Epithelial cell of prostate (primary cell): ENCODE measurements at regions not wholly inside any gene's neighbourhood (a gene's known extent, or its start where the extent isn't known, plus 50 kb on each side); places are given as distances from the start of the nearest gene placed in this dataset.

Source experiments
- DNase-seq: peaks from one replicate; pipeline ENCODE4 v3.0.0-alpha.2; 2011; ENCODE audit warnings: low read depth, low spot score
- H3K27ac ChIP-seq: fragments of 450-650 bp; 2 replicates; pipeline ENCODE4 v1.5.1; 2017; ENCODE audit warnings: mild to moderate bottlenecking

DNA sequence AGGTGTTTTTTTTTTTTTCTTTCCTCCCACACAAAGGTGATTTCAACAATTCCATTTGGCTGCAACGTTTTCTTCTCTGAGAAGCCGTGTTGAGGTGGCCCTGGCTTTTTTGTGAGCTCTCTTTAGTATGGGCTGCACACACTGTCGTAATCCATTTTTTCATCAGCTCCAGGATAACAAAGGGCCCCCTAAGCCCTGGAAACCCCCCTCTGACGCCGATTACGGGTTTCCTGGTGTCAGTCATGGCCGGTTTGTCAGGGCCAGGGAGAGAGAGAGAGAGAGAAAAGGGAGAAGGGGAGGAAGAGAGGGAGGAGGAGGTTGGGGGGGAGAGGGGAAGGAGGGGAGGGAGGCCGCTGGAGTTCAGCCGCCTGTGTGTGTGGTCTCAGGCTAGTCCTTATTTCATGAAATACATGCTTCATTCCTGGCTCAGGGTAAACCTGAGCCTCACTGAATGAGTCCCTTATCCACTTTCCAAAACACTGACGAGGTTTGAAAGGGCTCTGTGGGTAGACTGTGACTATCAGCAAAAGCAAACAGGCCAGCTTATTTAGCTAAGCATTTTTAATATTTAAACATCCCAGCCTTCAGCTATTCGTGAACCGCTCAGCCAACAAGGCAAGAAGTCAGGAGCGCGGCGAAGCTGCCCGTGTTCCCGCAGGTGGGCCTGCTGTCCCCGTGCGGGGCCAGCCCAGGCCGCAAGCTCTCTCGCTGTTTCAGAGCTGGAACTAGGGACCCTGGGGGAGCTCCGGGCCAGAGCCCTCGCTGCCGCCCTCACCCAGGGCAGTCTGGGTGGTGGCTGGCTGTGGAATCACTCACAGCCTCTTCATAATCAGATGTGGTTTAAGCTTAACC, 172.8 kb downstream of the ERCC6L2 start:
- H3K27ac ChIP-seq: no peak overlapping the region
- no peak for DNase-seq

DNA sequence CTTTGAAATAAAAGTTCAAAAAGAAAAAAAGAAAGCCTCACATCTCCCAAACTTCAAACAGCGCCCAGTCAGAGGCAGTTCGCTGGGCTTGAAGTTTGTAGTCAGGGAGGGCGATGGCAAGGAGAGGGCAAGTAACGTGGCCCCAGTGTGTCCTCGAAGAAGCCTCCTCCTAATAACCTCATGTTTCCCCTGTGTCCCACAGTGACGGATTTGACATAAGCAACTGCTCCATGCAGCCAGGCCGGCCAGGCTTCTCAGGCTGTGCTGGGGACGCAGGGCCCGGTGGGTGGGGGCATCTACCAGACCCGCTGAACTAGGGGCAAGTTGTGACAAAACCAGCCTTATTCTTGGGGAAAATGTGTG, 172.2 kb downstream of the ERCC6L2 start:
- DNase-seq: no peak
- no peak overlapping the region for H3K27ac ChIP-seq

DNA sequence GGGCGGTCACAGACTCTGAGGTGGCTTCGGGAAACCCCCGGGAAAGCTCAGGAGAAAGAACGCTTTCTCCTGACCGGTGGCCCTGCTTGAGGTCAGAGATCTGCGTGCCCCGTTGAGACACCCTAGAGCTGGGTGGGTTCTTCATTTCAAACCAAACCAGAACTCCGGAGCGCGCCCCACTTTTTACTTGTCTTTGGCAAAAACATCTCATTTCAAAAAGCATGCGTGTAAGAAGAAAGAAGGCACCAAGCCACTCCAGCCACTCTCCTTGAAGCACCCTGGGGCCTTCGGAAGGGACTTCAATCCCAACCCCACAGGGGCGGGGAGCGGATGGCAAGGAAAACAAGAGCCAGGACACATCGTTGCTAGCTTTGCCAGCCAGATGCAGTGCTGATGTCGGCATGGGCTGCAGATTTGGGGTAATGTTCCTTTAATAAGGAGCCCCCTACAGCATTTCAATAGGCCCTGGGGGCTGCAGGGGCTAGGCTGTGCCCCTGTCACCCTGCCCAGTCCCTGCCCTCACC, 171.7 kb downstream of the ERCC6L2 start:
- no peak for DNase-seq
- H3K27ac ChIP-seq: no peak overlapping the region

DNA sequence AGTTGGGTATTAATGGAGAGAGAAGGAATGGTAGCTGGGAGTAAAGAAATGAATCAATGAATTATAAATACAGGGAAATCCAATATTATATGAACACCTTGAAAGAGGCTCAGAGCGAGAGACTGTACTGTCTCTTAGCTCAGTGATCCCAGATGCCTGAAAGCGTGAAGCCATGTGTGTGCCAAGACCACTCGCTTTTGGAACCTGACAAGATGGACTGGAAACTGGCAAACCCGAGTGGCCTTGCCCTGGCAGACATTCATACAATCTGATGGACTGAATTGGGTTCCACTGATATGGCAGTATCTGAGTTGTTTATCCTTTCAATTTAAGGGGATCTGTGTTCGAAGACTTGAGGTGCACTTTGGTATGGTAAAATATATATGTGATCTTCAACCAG, 170.3 kb downstream of the ERCC6L2 start:
- no peak overlapping the region for H3K27ac ChIP-seq
- no peak for DNase-seq

DNA sequence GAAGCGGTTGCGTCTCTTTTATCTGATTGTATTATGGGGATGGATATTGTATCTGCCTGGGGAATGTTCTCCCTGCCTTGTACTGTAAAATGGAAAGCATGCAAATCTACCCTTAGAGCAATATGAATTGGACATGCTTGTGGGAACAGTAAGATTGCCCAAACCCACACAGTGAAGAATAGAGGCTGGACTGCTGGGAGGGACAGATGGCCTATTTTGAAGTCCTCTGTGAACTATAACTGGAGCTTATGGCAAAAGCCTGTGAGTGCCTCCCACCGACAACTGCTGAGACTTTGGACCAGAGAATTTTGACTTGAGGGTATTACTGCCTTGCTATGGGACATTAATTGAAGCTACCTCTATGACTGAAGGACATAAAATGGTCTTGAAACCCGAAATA, 168.9 kb downstream of the ERCC6L2 start:
- H3K27ac ChIP-seq: no peak overlapping the region
- no peak for DNase-seq

DNA sequence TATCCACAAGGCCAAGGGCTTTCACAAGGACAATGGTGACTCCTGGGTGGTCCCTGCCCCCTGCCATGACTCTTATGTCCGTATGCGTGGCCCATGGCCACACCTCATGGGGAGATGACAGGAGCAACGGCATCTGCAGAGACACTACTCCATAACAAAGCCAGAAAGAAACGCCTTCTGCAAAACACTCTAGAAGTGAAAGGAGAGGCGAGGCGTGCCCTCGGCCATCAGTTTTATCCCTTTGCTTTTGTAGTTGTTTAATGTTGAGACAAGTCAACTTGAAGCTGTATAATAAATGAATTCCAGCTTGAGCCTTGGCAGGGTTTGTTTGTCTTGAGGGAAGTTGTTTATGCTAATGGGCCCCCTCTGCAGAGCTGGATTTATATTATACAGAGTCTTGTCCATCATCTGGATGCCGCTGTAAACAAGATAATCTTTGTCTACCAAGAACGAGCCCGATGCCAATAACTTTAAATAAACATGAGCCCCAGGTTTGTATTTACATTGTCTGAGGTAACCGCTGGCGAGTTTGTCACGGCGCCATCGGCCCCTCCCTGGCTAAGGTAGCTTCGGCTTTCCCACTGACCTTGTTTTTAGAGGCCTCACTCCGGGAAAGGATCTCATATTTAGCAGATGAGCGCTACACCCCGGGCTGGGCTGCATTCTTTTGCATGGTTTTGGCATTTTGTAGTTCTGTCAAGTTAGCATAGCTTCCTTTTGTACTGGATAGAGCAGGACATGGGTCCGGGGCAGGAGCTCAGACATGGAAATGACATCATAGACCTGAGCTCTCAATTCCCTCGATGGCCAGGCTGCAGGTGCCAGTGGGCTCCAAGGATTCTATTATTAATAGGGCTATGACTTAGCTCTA, 165.3 kb downstream of the ERCC6L2 start:
- no peak overlapping the region for H3K27ac ChIP-seq
- no peak for DNase-seq

DNA sequence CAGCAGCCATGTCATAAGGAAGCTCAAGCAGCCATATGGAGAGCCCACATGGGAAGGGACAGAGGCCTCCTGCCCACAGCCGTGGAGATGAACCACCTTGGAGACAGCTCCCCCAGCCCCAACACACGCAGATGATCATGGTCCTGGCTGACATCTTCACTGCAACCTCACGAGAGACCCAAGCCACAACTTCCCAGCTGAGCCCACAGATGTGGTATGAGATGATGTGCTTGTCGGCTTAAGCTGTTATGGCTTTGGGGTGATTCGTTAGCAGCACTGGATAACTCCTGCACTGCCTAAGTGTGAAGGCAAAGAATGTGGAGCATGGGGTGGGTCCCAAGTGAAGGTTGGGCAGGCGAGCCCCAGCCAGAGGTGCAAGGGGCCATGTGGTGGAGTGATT, 163.4 kb downstream of the ERCC6L2 start:
- no peak for DNase-seq
- H3K27ac ChIP-seq: no peak overlapping the region

DNA sequence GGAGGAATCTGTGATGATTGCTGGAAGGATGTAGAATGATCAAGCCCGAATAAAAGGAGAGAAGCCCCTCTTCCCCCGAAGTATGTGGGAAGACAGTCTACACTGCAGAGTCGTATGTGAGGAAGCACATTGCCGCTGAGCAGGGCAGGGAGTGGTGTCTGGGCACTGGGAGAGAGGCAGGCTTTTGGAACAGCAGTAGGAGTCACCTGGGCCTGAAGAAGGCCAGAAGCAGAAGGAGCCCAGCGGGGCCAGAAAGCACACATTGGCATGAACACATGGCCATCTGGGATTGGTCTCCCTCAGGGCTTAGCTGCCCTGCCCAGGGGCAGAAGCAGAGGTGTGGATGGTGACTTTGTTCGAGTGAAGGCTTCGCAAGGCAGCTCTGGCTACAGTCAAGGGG, 162.8 kb downstream of the ERCC6L2 start:
- H3K27ac ChIP-seq: no peak overlapping the region
- no peak for DNase-seq

DNA sequence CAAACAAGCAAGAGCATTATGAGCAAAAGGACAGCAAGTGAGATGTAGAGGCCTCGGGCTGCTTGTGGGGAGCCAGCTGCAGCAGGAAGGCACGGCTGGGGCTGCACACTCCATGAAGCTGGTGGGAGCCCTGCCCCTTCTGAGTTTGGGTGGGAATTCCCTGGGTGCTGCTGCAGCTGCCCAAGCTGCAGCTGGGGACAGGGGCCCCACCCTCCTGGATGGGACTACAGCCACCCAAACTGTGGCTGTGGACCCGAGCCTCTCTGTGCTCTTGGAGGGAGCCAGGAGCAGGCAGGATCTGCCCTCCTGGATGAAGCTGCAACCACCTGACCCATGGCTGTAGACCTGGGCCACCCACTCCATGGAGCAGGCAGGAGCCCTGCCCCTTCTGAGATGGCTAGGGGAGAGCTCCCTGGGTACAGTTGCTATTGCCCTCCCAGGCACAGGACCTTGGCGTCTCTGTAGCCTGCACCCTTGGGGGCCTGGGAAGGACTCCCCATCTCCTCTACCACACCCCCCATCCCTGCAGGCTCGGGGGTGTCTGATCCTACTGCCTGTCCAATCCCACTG, 159.1 kb downstream of the ERCC6L2 start:
- DNase-seq: no peak
- no peak overlapping the region for H3K27ac ChIP-seq

DNA sequence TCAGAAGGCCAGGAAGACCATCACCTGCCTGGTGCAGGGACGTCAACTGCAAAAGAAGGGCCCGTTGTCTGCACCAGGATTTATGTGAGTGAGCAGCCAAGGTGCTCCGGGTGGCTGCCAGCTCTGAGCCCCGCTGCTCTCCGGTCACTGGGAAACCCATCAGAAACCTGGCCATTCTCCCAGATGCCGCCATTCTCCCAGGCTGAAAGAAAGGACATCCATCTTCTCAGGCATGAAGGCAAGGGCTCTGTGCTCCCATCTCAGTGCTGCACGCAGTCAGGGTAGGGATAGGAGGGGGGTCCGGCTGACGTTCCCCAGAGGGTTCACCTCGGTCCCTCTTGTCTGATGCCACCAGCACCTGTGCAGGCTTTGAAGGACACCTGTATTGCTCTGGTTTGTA, 158.4 kb downstream of the ERCC6L2 start:
- H3K27ac ChIP-seq: no peak overlapping the region
- DNase-seq: no peak

DNA sequence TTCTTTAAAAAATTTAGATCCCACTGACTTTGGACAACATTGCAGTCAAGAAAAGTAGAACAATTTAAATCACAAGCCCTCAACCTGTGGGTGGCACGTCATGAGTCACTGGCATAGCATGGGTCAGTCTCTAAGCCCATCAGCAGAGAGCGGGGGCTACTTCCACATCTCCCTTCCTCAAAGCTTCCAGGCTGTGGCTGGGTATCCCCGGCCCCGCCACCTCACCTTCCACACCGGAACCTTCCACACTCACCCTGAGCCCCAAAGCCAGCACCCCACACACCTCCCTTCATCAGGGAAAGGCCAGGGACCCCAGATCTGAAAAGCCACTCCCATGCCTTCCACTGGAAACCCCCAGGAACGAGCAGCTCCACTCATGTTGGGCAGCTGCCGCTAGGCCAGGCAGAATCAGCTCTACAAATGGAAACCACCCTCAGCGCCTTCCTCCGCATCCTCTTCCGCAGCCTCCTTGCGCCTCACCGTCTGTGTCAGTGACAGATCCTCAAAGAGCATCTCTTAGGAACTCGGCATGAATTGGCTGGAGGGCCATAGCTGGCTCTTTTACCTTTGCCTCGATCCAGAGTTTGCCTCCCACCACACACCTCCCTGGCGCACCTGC, 156.5 kb downstream of the ERCC6L2 start:
- no peak overlapping the region for H3K27ac ChIP-seq
- no peak for DNase-seq

DNA sequence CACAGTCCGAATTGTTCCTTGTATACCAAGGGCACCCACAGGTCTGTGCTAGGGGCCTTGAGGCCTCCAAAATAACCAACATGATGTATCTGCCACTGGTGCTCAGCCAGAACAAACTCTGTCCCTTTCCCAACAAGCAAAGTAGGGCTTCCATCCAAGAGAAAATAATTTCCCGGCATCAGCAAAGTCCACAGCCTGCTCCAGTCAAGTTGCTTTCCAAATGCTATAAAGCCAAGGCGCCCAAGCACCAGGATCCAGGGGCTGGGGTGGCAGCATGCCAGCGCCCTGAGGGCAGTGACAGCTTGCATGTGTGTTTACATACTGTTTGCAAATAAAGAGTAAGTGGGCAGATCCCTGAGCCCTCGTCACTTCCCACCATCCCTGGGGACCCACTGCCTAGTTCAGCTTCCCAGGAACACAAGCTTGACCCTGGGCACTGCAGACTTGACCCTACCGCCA, 155.9 kb downstream of the ERCC6L2 start:
- DNase-seq: no peak
- H3K27ac ChIP-seq: no peak overlapping the region

DNA sequence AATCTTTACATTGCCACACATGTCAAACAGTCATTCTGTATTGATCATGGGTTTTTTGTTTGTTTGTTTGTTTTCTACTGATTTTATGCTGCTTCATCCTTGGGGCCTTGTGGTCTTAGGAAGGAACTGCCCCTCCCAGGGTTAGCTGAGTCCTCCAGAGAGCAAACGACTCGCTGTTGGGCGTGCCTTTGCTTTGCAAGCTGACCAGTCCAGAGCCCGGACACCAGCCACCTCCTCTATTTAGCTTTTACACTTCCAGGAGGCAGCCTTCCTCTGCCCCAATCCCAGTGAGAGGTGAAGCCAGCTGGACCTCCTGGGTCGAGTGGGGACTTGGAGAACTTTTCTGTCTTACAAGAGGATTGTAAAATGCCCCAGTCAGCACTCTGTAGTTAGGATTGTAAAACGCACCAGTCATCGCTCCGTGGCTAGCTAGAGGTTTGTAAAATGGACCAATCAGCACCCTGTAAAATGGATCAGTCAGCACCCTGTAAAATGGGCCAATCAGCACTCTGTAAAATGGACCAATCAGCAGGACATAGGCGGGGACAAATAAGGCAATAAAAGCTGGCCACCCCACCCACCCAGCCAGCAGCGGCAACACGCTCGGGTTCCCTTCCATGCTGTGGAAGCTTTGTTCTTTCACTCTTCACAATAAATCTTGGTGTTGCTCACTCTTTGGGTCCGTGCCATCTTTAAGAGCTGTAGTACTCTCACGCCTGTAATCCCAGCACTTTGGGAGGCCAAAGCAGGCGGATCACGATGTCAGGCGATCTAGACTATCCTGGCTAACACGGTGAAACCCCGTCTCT, 154.4 kb downstream of the ERCC6L2 start:
- DNase-seq: no peak
- no peak overlapping the region for H3K27ac ChIP-seq

DNA sequence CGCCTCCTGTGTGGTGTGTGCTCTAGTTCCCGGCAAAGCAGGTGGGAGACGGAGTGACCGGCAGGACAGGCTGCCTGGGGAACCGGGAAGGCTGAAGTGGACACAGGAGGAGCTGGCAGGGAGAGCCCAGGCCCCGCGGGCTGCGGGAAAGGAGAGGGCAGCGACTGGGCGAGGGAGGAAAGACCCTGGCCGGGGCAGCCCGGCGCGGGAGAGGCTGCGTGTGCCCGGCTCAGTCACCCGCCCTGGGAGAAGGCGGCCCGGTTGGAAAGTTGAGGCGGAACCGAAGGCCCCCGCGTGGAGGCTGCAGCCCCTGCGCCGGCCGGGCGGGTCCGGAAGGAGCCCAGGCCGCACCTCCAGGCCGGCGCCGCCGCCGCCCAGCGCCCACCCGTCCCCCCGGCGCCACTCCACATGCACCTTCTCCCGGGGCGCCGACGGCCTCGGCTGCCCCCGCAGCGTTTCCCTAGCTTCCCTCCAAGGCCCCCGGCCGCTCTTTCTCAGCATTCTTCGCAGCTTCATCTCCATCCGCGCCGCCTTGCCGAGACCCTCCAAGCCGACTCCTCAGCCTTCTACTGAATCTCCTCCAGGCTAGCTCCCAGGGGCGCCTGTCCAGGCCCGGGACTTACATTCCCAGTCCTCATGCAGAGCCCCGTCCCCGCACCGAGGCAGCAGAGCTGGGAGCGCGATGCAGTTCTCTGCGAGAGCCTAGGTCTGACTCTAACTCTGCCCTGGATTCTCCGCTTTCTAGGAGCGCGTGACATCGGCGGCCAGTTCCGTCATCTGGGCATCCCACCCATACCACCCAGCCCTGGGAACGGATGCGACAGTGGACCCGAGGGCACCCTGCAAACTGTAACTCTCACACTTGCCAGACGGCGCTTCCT, 152.0 kb downstream of the ERCC6L2 start:
- DNase-seq: no peak
- H3K27ac ChIP-seq: no peak overlapping the region

DNA sequence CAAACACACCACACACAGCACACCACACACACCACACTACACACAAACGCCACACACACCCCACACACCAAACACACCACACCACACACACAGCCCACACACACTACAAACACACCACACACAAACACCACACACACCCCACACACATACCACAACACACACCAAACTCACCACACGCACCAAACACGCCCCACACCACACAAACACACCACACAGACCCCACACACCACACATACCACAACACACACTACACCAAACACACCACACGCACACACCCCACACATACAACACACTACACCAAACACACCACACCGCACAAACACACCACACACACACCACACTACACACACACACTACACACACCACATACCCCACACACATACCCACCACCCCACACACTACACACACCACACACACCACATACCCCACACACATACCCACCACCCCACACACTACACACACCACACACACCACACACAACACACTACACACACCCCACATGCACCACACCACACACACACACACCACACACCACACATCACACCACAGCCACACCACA, 151.2 kb downstream of the ERCC6L2 start:
- no peak for DNase-seq
- H3K27ac ChIP-seq: no peak overlapping the region

DNA sequence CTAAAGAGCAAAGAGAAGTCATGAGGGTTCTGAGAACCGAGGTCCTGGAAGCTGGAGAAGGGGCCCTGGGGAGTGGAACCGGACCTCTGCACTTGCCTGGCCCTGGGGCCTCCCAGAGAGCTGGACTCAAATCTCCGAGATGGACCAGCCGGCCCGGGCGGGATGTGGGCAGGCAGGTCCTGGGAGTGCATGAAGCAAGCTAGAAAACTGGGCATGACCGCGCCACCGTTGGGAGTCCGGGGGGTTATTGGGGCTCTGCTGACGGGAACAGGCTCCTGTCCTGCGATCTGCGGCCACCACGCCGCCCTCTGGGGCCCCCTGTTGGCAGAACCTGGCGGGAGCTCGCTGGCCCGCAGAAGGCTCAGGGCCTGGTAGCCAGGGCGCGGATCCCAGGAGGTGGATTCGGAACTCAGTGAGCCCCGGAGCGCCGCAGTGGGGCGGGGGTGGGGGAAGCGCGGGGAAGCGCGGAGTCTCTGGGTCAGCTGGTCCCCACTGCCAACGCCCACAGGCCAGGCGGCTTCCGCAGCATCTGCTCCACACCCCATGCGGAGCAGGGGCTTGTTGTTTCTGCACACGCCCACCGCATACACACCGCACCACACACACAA, 150.6 kb downstream of the ERCC6L2 start:
- no peak overlapping the region for H3K27ac ChIP-seq
- no peak for DNase-seq

DNA sequence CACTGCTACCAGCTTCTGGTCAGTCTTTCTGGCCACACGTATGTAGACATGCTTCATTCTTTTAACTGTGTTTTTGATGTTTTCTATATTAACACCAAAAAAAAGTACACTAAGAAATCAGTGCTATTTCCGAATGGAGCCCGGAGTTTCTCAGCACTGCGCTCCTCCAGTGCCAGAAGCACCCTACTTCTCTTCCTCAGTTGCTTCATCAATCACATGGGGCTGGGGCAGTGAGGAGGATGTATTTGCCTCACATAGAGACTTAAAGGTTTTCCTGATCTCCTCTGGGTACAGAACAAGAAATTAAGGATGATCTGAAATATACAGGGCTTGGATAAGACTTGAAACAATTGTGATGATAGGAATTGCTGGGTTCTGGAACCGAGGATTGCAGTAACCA, 148.0 kb downstream of the ERCC6L2 start:
- DNase-seq: no peak
- no peak overlapping the region for H3K27ac ChIP-seq

DNA sequence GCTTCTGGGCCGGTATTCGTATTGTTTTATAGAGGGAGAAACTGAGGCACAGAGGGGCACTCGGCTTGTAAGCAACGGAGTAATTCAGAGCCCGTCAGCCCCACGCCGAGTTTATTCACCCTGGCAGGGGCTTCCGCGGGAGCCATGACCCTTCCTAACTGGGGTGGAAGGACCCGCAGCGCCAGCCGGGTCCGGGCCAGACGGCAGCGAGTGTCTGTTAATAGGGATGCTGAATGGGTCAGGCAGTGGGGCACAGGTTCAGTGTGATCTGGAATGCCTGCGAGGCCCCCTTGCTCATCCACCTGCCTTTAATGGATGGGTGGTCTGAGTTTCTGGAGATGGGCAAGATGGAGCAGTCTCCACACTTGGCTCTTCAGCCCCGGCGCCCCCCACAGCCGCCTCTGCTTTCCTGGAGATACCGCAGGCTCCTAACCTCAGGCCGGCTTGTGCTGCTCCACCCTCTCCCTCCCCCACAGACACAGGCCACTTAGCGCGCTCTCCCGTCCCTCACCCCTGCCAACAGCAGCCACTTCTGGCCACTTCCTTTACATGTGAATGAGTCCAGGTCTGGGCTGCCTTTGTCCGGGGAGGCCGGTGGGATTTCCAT, 147.1 kb downstream of the ERCC6L2 start:
- H3K27ac ChIP-seq: no peak overlapping the region
- DNase-seq: no peak
